DOHH2 (cell line): ENCODE measurements at regions not wholly inside any gene's neighbourhood (a gene's known extent, or its start where the extent isn't known, plus 50 kb on each side); places are given as distances from the start of the nearest gene placed in this dataset.

Experiments
- EZH2phosphoT487 ChIP-seq: fragments of 200-600 bp; sonication (generic); IDR thresholded peaks from 2 replicates; pipeline ENCODE4 v1.6.1; 2017; ENCODE audit warnings: borderline replicate concordance, mild to moderate bottlenecking, antibody characterized with exemption, low read length, moderate library complexity, mixed read lengths
- TF ChIP-seq, protein P1 (sequence below): fragments of 200-600 bp; sonication (generic); IDR thresholded peaks from one replicate; pipeline ENCODE4 v1.5.1; 2014; ENCODE audit warnings: antibody characterized with exemption, mild to moderate bottlenecking, low read depth, low read length; ENCODE audit not compliant: poor library complexity, severe bottlenecking

DNA sequence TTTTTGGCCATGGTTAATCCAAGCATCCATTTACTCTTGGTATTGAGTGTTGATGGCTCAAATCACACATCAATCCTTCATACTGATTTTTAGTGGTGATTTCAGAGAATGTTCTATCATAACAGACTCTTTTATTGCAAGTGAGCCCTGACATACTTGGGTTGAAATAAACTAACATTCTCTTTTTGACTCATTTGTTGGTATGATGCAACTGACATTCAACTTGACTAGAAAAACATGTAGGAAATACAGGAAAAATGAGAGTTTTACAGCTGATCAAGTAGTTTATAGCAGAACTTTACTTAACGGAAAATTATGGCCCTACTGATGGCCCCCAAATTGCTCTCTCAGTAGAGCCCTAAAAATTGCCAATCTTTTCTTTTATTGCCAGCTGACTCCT is 173.9 kb upstream of the CD96 start:
- TF ChIP-seq, protein P1, sequence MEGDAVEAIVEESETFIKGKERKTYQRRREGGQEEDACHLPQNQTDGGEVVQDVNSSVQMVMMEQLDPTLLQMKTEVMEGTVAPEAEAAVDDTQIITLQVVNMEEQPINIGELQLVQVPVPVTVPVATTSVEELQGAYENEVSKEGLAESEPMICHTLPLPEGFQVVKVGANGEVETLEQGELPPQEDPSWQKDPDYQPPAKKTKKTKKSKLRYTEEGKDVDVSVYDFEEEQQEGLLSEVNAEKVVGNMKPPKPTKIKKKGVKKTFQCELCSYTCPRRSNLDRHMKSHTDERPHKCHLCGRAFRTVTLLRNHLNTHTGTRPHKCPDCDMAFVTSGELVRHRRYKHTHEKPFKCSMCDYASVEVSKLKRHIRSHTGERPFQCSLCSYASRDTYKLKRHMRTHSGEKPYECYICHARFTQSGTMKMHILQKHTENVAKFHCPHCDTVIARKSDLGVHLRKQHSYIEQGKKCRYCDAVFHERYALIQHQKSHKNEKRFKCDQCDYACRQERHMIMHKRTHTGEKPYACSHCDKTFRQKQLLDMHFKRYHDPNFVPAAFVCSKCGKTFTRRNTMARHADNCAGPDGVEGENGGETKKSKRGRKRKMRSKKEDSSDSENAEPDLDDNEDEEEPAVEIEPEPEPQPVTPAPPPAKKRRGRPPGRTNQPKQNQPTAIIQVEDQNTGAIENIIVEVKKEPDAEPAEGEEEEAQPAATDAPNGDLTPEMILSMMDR = no peak
- TF ChIP-seq EZH2phosphoT487 = no peak
